HEK293T (cell line): ENCODE measurements at regions not wholly inside any gene's neighbourhood (a gene's known extent, or its start where the extent isn't known, plus 50 kb on each side); places are given as distances from the start of the nearest gene placed in this dataset.

Source experiments
- CTCF ChIA-PET: fragments of 350-600 bp; formaldehyde crosslinking; extraction: SDS; loops from one replicate; lab custom pipeline; 2021; ENCODE audit warnings: antibody characterized with exemption, inconsistent platforms; lab: Yijun Ruan, JAX
- POLR2A ChIA-PET: fragments of 350-600 bp; formaldehyde crosslinking; extraction: SDS; loops from one replicate; lab custom pipeline; 2020; ENCODE audit warnings: antibody characterized with exemption, inconsistent platforms; lab: Yijun Ruan, JAX
- DNase-seq: peaks from one replicate; pipeline ENCODE4 v3.0.0; 2012; ENCODE audit warnings: mixed read lengths; ENCODE audit errors: extremely low spot score
- ARNT ChIP-seq: fragments of 450-650 bp; IDR thresholded peaks from 2 replicates; pipeline ENCODE4 v1.6.1; 2017; ENCODE audit warnings: mild to moderate bottlenecking
- BHLHE40 ChIP-seq: fragments of 450-650 bp; IDR thresholded peaks from 2 replicates; pipeline ENCODE4 v1.6.1; 2016; ENCODE audit warnings: mild to moderate bottlenecking, moderate library complexity, borderline replicate concordance
- CTBP1 ChIP-seq: fragments of 450-650 bp; IDR thresholded peaks from 2 replicates; pipeline ENCODE4 v1.6.1; 2016; ENCODE audit warnings: borderline replicate concordance
- ELF4 ChIP-seq: fragments of 450-650 bp; IDR thresholded peaks from 2 replicates; pipeline ENCODE4 v1.6.1; 2017; ENCODE audit warnings: antibody characterized with exemption
- FOXA1 ChIP-seq: fragments of 450-650 bp; IDR thresholded peaks from 2 replicates; pipeline ENCODE4 v1.6.1; 2016; ENCODE audit warnings: mild to moderate bottlenecking
- FOXK2 ChIP-seq: fragments of 450-650 bp; IDR thresholded peaks from 2 replicates; pipeline ENCODE4 v1.6.1; 2016; ENCODE audit warnings: mild to moderate bottlenecking
- FOXM1 ChIP-seq: fragments of 450-650 bp; IDR thresholded peaks from 2 replicates; pipeline ENCODE4 v1.6.1; 2017; ENCODE audit warnings: mild to moderate bottlenecking, borderline replicate concordance
- HDGF ChIP-seq: fragments of 450-650 bp; IDR thresholded peaks from 2 replicates; pipeline ENCODE4 v1.6.1; 2017; ENCODE audit warnings: antibody characterized with exemption, borderline replicate concordance
- L3MBTL2 ChIP-seq: fragments of 450-650 bp; conservative IDR thresholded peaks from 2 replicates; pipeline ENCODE4 v1.6.1; 2016; ENCODE audit warnings: mild to moderate bottlenecking
- LEF1 ChIP-seq: fragments of 450-650 bp; IDR thresholded peaks from 2 replicates; pipeline ENCODE4 v1.6.1; 2017; ENCODE audit warnings: mild to moderate bottlenecking, borderline replicate concordance
- NFRKB ChIP-seq: fragments of 450-650 bp; IDR thresholded peaks from 2 replicates; pipeline ENCODE4 v1.6.1; 2016; ENCODE audit warnings: mild to moderate bottlenecking, moderate library complexity
- SP1 ChIP-seq: fragments of 450-650 bp; IDR thresholded peaks from 2 replicates; pipeline ENCODE4 v1.6.1; 2017
- SUZ12 ChIP-seq: fragments of 450-650 bp; IDR thresholded peaks from 2 replicates; pipeline ENCODE4 v1.6.1; 2016; ENCODE audit warnings: mild to moderate bottlenecking
- TARDBP ChIP-seq: fragments of 450-650 bp; IDR thresholded peaks from 2 replicates; pipeline ENCODE4 v1.6.1; 2016
- ZNF384 ChIP-seq: fragments of 450-650 bp; IDR thresholded peaks from 2 replicates; pipeline ENCODE4 v1.6.1; 2016
- TF ChIP-seq, protein P1 (sequence below): fragments of 450-650 bp; IDR thresholded peaks from 2 replicates; pipeline ENCODE4 v1.6.1; 2016

DNA sequence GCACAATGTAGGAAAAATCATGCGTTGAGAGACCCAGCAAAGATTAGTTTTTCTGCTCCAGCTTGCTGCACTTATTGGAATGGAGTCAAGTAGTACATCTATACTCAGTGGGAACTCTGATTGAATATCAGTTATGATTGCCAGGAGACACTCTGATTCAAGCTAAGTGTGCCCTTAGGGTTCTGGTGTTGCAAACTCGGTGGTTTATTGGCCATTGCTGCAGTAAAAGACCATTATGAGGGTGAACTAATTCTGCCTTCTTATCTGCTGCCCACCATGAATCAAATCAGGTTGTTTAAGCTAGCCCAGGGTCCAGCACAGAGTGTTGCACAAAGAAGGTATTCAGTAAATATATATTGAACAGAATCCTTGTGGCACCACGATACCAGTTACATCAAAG lies 74.8 kb upstream of the GLS start:
- ChIA-PET POLR2A (no interaction called here), CTCF (no interaction called here)
- TF ChIP-seq, protein P1, sequence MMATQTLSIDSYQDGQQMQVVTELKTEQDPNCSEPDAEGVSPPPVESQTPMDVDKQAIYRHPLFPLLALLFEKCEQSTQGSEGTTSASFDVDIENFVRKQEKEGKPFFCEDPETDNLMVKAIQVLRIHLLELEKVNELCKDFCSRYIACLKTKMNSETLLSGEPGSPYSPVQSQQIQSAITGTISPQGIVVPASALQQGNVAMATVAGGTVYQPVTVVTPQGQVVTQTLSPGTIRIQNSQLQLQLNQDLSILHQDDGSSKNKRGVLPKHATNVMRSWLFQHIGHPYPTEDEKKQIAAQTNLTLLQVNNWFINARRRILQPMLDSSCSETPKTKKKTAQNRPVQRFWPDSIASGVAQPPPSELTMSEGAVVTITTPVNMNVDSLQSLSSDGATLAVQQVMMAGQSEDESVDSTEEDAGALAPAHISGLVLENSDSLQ, result no peak
- TF ChIP-seq SUZ12, result no peak
- TF ChIP-seq SP1, result no peak
- TF ChIP-seq FOXK2, result no peak
- TF ChIP-seq TARDBP, result no peak
- no peak for TF ChIP-seq BHLHE40
- no peak for TF ChIP-seq ARNT
- no peak for TF ChIP-seq L3MBTL2
- TF ChIP-seq CTBP1, result no peak
- no peak for TF ChIP-seq HDGF
- no peak for TF ChIP-seq NFRKB
- no peak for TF ChIP-seq FOXA1
- no peak for DNase-seq

DNA sequence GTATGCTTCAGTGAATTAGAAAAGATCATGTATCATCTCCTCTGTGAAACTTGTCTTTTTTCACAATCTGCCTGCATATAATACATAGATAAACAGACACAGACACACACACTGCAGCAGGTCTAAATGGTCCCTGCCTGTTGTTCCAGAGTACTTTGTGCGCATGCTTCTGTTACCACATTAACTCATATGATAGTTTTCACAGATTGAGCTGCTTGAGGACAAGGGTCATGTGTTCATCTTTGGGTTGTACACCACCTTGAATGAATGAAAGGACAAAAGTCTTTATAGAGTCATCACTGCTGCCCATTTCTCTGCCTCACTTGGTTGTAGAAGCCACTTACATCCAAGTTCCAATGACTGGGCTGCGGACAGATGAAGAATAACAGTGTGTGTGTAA lies 72.7 kb upstream of the GLS start:
- TF ChIP-seq SP1 (no peak), FOXK2 (no peak), FOXA1 (no peak), BHLHE40 (no peak), CTBP1 (no peak), ARNT (no peak)
- no peak for DNase-seq
- ChIA-PET POLR2A (no interaction called here), CTCF (no interaction called here)

DNA sequence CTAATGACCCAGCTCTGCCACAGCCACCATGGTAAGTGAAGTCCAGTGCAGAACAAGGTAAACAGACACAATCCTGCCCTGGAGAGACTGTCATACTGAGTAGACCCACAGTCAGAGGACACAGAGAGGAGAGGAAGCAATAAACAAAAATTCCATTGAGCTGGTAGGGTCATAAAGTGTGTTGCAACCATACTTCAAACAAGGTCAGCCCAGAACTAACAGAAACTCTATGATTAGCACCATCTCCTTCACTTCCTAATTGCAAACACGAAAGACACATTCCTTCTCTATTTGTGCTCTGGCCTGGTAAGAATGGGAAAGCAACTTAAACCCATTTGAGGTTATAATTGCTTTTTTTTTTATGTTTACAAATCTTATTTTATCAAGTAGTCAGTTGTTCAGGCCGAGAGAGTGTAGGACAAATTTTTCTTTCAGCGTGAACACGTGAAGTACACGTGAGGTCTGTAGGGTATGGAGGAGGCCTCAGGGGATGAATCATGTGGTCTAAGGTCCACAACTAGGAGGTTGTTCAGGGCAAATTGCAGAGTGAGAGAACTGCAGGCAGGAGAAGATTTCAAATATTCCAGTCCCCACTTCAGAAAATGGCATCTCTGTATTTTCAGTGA lies 71.4 kb upstream of the GLS start:
- ChIA-PET CTCF (interaction anchor here (0.6 kb wide), 1 partner anchor 710 kb away, joined by 4 read pairs; no protein-coding TSS in a partner anchor), POLR2A (no interaction called here)
- DNase-seq, result no peak
- TF ChIP-seq FOXK2, result no peak
- no peak for TF ChIP-seq FOXM1
- no peak for TF ChIP-seq NFRKB
- TF ChIP-seq FOXA1, result no peak

DNA sequence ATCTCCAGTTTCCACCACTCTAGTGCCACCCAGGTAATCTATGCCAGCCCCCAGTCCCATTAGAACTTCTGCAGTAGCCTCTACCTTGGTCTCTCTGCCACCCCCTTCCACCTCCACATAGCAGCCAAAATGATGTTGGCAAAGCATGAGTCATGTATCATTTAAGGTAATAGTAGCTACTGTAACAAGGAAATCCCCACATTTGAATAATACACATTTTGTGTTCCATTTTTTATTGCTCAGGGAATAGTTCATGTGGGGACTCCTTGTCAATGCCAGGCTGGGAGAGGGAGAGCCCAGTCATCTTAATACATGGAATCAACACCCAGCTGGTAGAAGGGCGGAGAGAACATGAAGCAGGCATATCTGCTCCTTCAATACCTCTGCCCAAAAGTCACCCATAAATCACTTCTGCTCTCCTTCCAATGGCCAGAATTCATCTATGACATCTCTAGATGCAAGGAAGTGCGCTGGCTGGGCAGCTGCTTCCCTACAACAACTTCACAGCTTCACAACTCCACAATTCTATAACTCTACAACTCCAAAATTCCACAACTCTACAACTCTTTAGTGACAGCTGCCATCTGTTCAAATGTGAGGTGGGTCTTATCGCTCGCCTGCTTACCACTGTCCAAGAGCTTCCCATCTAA lies 70.6 kb upstream of the GLS start:
- DNase-seq, result no peak
- TF ChIP-seq CTBP1 (no peak), FOXA1 (no peak), FOXM1 (no peak), SP1 (no peak), ELF4 (no peak), LEF1 (no peak), TARDBP (no peak), FOXK2 (no peak), SUZ12 (no peak), HDGF (no peak), L3MBTL2 (no peak), BHLHE40 (no peak), ARNT (no peak), ZNF384 (no peak), NFRKB (no peak)
- TF ChIP-seq, protein P1, result no peak
- CTCF ChIA-PET, result no interaction called here
- POLR2A ChIA-PET, result no interaction called here

DNA sequence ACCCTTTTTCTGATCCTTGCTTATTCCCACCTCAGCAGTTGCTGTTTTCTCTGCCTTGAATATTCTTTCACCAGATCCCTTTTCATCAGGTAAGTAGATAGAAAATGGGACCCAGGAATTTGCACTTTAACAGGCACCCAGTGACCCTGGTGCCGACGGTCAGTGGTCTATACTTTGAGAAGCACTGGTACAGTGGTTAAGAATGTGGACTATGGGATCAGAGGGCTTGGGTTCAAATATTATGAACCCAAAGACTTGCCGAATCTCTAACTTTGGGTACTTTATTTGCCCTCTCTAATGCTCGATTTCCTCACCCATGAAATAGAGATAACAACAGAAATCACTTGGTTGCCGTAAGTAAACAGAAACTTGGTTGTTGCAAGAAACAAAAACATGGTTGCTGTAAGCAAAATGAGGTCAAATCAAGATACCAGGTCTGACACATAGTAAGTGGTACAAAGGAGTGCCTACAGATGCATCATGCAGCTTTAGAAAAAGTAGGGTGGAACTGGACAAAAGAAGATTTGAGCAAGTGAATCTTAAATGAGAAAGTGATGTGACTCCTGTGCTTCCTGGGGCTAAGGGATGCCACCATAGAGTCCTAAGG lies 69.5 kb upstream of the GLS start:
- TF ChIP-seq ELF4 (no peak), ZNF384 (no peak), LEF1 (no peak), TARDBP (no peak), FOXA1 (no peak), L3MBTL2 (no peak), HDGF (no peak), BHLHE40 (no peak), SP1 (no peak), FOXM1 (no peak), FOXK2 (no peak), CTBP1 (no peak), ARNT (no peak), NFRKB (no peak)
- TF ChIP-seq, protein P1, result no peak
- POLR2A ChIA-PET, result no interaction called here
- CTCF ChIA-PET, result no interaction called here
- DNase-seq, result no peak

DNA sequence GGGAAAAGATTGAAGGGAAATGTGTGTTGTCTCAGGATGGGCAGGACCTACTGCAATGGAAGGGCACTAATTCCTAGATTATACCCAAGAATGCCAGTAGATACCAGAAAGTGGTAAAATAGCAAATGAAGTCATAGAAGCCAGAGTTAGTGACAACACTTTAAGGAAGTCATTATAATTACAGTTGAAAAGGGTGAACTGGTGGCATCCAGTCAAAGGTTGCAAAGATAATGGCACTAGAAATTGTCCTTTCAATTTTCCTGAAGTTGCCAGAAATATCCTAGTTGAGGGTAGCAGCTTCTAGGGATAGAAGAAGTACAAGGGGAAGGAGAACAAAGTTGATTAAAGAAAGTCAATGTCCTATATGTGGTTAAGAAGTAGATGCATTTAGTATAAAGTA lies 68.8 kb upstream of the GLS start:
- ChIA-PET CTCF (no interaction called here), POLR2A (no interaction called here)
- no peak for DNase-seq
- no peak for TF ChIP-seq SUZ12
- TF ChIP-seq L3MBTL2, result no peak
- no peak for TF ChIP-seq NFRKB
- TF ChIP-seq ELF4, result no peak
- no peak for TF ChIP-seq CTBP1
- TF ChIP-seq HDGF, result no peak
- TF ChIP-seq, protein P1, result no peak
- TF ChIP-seq LEF1, result no peak
- no peak for TF ChIP-seq SP1
- no peak for TF ChIP-seq ZNF384
- no peak for TF ChIP-seq FOXK2
- TF ChIP-seq ARNT, result no peak
- no peak for TF ChIP-seq BHLHE40
- no peak for TF ChIP-seq TARDBP
- no peak for TF ChIP-seq FOXA1
- no peak for TF ChIP-seq FOXM1
